Right lobe of liver (tissue), 4 donors: ENCODE measurements at regions not wholly inside any gene's neighbourhood (a gene's known extent, or its start where the extent isn't known, plus 50 kb on each side); places are given as distances from the start of the nearest gene placed in this dataset.

Experiments used
- CTCF ChIP-seq, 4 donors: fragments of 200-600 bp in 3 of 4; fragments of 450-650 bp in 1 of 4; IDR thresholded peaks; one replicate each; pipeline versions ENCODE4 v1.5.1 to v1.8.0; 2016 to 2022; ENCODE audit warnings: antibody characterized with exemption in 4 of 4, mild to moderate bottlenecking in 2 of 4
- POLR2A ChIP-seq: fragments of 450-650 bp; IDR thresholded peaks from one replicate; pipeline ENCODE4 v1.6.1; 2017; ENCODE audit warnings: antibody characterized with exemption, mild to moderate bottlenecking
- donor health status: DM: no; HTN: no; CAD: no.
- donor health status: DM: no; HTN: no; CAD: no.
- donor health status: DM: no; HTN: yes; CAD: no.

GRCh38 chr4:153116291-153116680 is 88.0 kb upstream of the TRIM2 start:
- no peak for TF ChIP-seq POLR2A
- no peak for TF ChIP-seq CTCF (IDR thresholded peaks at IDR 0.05)
